NAMALWA (cell line): ENCODE measurements at regions not wholly inside any gene's neighbourhood (a gene's known extent, or its start where the extent isn't known, plus 50 kb on each side); places are given as distances from the start of the nearest gene placed in this dataset.

Source experiments
- DNase-seq: peaks from one replicate; pipeline ENCODE4 v3.0.0-alpha.2; 2015; ENCODE audit warnings: low spot score

DNA sequence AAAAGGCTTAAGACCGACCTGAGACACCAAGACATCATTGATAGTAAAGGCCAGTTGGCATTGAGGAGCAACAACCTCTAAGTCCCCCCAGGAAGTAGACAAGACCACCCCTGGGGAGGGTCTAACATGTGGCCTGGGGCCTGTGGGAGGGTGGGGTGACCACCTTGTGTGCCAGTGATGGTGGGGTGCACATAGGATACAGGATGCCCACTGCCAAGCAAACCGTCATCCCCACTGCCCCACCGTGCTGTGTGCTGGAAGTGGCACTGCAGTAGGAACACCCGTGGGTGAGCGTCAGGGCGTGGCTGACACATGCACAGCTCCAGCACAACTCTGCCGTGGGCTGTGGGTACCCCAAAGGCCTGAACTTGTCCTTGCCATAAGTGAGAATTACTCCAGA is 84.3 kb upstream of the LGALSL start:
- no peak for DNase-seq

- no peak for DNase-seq
Measured at GRCh38 chr2:64371727-64372126, 82.2 kb upstream of the LGALSL start.

DNA sequence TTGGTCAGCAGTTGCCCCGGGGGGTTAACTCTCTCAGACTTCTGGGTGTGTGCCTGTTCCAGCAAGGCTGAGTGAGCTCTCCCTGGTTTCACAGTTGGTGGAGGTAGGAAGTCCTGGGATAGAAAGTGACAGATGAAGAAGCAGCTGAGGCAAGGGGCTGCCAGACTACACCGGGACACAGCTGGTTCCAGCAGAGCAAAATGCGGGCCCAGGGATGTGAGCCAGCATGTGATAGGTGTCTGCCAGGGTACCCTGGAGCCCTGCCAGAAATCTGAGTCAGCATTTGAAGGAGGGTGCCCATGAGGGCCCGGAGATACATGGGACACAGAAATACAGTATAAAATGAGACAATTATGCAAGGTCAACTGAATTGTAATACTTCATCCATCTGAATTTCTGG is 79.3 kb upstream of the LGALSL start:
- no peak for DNase-seq

- DNase-seq = no peak
Measured at GRCh38 chr2:64376926-64377325, 77.0 kb upstream of the LGALSL start.

DNA sequence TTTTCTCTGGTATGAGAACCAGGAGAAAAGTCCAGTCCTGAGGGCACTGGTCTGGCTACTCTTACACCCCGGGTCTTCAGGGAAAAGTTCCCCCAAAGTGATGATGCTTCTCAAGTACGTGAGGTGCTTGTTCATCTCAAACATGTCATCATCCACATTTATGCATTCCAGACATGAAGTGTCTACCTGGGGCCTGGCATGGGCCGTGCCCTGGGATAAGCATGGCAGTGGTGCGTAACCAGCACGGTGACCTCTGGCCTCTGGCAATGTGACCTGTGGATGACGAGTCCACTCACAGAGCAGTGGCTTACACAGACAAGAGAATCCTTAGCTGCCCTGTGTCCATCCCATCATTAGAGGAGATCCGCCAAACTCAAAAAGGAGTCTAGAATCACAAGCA is 74.8 kb upstream of the LGALSL start:
- DNase-seq = no peak

DNA sequence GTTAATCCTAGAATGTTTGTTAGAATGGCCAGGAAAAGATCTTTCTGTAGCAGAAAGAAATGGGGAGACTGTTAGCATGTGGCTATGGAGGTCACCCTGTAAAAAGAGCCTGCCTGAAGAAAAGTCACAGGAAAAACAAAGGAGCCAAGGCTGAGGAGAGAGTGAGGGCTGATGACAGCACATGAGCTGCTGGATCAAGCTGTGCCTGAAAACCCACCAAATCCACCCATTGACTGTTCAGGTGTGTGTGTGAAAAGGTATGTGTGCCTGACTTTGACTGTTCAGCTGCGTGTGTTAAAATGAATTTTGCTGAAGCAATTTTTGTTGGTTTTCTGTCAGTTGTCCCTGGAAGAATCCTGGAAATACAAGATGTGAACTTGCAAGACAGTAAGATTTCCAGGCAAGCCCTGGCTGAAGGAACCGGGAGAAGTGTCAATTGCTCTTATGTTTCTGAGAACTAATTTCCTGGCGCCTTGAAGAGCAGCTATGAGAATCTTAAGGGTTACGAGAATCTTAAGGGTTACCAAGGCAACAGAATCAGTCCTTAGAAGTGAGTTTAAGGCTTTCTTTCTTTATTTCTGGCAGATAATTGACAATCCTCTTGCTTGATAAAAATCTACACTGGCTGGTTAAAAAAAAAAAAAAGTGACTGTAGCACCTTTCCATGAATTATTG is 73.0 kb upstream of the LGALSL start:
- DNase-seq = no peak

- DNase-seq = no peak
Measured at GRCh38 chr2:64383016-64383591, 70.9 kb upstream of the LGALSL start.

DNA sequence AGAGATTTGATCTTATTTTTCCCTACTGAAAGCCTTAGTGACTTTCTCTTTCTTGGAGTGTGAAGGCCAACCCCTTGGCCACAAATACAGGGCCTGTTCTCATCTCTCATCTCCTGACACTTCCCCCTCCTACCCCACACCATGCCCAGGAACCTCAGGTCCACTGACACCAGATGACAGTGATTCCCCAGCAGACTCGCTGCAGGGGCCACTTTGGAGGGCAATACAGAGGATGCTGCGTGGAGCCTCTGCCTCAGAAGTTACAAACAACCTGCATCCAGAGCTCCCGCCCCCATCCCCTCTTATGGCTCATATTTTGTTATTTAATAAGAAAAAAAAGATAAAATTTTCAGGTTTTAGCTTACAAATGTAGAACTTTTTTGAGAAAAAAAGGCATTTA is 70.1 kb upstream of the LGALSL start:
- no peak for DNase-seq

DNA sequence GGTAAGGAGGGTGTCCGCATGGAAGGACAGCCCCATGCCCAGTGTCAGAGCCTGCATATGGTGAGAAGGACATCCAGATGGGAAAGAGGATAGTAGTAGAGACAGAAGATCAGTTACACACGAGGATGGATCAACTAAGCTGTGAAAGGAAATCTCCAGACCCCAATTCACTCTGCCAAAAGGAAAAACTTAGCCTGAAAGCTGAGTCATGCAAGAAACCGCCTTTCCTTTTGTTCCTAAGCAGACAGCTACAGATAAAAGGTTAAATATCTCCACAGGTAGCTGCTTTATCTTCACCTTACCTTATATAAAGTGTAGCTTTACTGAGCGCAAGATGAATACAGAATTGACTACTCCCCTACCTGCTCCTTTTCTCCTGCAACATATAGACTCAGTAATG is 67.3 kb upstream of the LGALSL start:
- no peak for DNase-seq

- no peak for DNase-seq
Measured at GRCh38 chr2:64390586-64390985, 63.4 kb upstream of the LGALSL start.

GRCh38 chr2:64391424-64391823 is 62.5 kb upstream of the LGALSL start:
- no peak for DNase-seq

DNA sequence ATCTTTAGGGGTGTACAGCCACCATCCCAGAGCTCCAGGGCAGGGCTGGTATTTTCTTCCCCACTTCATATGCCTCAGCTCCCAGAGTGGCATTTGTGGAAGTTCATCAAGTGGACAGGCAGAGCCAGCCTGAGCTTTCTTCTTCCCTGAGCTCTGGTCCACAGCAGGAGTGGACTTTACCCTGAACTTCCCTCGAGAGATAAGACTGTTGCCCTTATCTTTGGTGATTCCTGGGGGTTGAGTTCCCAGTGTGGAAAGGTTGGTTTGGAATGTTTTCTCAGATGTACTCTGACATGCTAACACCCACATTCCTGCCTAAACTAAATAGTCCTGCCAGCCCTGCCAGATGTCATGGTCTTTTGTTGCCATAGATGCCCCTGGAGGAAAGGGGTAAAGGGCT is 62.0 kb upstream of the LGALSL start:
- no peak for DNase-seq

GRCh38 chr2:64392529-64392928 is 61.4 kb upstream of the LGALSL start:
- no peak for DNase-seq

GRCh38 chr2:64393383-64394010 is 60.5 kb upstream of the LGALSL start:
- DNase-seq = no peak

DNA sequence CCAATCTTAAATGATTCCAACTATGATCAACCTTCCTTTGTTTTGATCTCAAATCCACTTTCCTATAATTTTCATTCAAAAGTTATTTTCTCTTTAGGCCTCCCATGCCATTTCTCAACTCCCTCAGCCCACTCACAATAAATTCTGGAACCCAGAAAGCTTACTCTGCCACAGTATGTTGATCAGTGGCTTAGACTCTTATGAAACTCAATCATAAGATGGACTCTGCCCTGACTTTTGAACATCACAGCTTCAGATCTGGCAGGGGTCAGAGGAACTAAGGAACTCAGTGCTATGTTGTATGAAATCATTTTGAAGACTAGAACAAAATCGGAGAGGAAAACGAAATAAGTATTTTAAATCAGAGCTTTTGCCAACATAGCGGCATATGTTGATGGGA is 59.8 kb upstream of the LGALSL start:
- DNase-seq = no peak

DNA sequence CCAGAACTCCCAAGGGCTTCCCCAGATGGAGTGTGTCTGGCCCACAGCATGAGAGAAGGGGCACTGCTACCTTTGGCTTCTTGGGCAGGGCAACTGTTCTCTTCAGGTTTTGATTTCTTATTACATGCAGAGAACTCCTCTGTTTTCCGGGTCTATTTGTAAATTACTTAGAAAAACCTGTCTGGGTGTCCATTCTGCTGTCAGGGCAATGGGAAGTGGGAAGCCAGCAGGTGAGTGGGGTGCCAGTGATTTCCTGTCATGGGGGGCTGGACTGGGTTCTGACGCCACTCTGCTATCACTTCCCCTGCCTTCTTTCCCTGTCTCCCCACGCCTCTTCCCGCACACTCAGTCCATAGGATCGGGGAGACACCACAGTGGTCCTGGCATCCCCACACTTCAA is 58.0 kb upstream of the LGALSL start:
- no peak for DNase-seq

GRCh38 chr2:64396551-64396950 is 57.4 kb upstream of the LGALSL start:
- DNase-seq = no peak

- DNase-seq = no peak
Measured at GRCh38 chr2:64398516-64399129, 55.3 kb upstream of the LGALSL start.

- no peak for DNase-seq
Measured at GRCh38 chr2:64399521-64399920, 54.4 kb upstream of the LGALSL start.

DNA sequence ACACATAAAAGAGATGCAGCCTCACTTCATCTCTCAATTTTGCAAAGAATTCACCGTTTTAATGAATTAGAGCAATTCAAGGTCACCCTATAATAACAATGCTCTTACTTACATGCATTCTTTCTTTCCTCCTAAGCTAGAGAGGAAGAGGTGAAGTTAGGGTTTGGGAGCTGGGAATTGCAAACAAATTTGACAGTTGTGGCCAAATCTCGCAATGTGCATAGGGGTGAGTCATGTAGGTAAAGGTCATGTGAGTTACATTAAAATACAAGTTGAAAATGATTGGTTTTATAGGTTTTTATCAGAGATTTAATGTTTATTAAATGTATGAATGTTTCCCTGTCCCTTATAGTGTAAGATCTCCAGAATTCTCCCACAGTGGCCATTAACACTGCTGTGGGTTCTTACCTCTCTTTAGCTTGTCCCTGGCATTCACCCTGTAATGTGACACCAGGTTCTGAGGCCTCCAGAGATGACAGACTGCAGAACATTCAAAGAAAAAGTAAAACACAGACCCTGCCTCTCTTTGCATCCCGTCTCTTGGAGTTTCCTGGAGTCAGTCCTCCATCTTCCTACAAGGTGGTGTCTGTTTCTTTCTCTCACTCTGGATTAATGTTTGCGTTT is 53.7 kb upstream of the LGALSL start:
- DNase-seq = no peak

DNA sequence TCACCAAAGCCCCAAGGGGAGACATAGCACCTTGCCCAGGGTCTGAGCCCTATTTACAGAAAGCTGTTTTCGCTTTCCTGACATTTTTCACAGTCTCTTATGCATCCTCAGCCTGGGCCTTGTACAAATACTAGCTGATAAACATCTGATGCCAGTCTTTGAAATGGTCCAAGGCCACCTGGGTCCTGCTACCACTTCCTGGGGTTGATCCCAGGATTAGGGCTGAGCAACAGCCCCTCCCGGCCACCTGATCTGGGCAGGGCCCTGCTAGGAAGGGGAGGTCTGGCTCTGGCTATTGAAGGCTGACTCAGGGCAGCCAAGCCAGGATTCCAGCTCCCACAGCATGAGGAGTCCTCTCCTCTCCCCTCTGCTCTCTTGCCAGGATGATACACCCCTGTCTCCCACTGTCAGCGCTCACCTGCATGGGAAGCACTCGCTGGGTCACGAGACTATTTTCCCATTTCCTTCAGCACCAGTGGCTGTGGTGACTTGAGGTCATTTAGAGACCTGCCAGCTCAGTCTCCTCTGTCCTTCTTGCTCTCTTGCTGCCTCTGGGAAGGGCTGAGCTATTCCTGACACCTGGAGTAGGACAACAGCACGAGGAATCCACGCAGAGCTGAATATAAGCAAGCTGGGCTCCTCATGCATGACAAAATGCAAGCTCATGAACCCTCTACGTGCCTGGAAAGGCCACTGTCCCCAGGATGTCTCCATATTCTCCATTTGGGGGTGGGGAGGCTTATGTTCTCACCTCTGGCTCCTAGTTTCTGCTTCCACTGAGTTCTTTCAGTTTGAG is 53.0 kb upstream of the LGALSL start:
- no peak for DNase-seq

DNA sequence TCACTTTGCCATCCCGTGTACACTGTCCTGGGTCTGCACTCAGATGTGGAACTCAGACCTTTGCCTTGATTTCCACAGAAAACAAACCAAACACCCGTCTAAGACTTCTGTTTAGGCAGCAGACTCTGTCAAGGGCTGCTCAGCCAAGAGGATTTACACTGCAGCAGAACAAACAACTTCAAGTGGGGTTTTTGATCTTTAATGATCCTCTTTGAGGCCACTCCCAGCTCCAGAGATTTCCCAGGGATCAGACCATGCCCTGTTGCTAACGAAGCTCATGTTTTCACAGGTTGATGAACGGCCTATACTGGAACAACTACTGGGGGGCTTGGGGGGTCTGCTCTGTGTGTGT is 52.5 kb upstream of the LGALSL start:
- no peak for DNase-seq
